Adrenal gland (tissue), 9 donors: ENCODE measurements at regions not wholly inside any gene's neighbourhood (a gene's known extent, or its start where the extent isn't known, plus 50 kb on each side); places are given as distances from the start of the nearest gene placed in this dataset.

Experiments used
- DNase-seq, 7 donors: peaks; one replicate each; pipeline ENCODE4 v3.0.0-alpha.2; 2019 to 2020
- H3K27ac ChIP-seq, 5 donors: fragments of 200-600 bp; sonication (generic) in 4 of 5; 1 replicate in 3 of 5; 2 replicates in 2 of 5; pipeline versions ENCODE4 v1.5.1 to v1.8.0; 2016 to 2020; ENCODE audit warnings: mild to moderate bottlenecking in 1 of 5
- H3K27me3 ChIP-seq: fragments of 200-600 bp; 2 replicates; pipeline ENCODE4 v1.8.0; 2021
- H3K36me3 ChIP-seq, 2 donors: fragments of 200-600 bp; replicated peaks in 1 of 2; 1 replicate in 1 of 2; 2 replicates in 1 of 2; pipeline versions ENCODE4 v1.5.1 to v1.8.0; 2018 to 2022
- H3K4me1 ChIP-seq, 2 donors: fragments of 200-600 bp; replicated peaks in 1 of 2; 1 replicate in 1 of 2; 2 replicates in 1 of 2; pipeline versions ENCODE4 v1.5.1 to v1.8.0; 2018 to 2021
- H3K4me3 ChIP-seq, 4 donors: fragments of 200-600 bp; sonication (generic) in 3 of 4; one replicate each; pipeline ENCODE4 v1.5.1; 2016 to 2018
- H3K9me3 ChIP-seq, 3 donors: fragments of 200-600 bp; sonication (generic) in 1 of 3; replicated peaks in 1 of 3; 1 replicate in 2 of 3; 2 replicates in 1 of 3; pipeline versions ENCODE4 v1.5.1 to v1.8.0; 2016 to 2021
- CTCF ChIP-seq, 6 experiments: fragments of 450-650 bp in 4 of 6; fragments of 200-600 bp in 2 of 6; sonication (generic) in 1 of 6; IDR thresholded peaks; 1 replicate in 5 of 6; 2 replicates in 1 of 6; pipeline versions ENCODE4 v1.5.1 to v1.8.0; 2016 to 2021; ENCODE audit warnings: antibody characterized with exemption in 6 of 6, mild to moderate bottlenecking in 2 of 6, moderate library complexity in 1 of 6
- POLR2A ChIP-seq, 2 donors: fragments of 450-650 bp; IDR thresholded peaks; one replicate each; pipeline ENCODE4 v1.6.1; 2017; ENCODE audit warnings: antibody characterized with exemption in 2 of 2, mild to moderate bottlenecking in 2 of 2, moderate library complexity in 1 of 2
- WGBS, 4 donors: extraction: QIAGEN DNeasy Blood & Tissue Kit in 2 of 4; methylation state at CpG; one replicate each; pipeline versions ENCODE4 v1.1.5 to v1.1.7; 2013 to 2017; 5-methylcytosine and 5-hydroxymethylcytosine counted together
- intact Hi-C, 2 donors: fragments of 100-400 bp; cut with DNase I; formaldehyde crosslinking; loops; one replicate each; pipeline versions ENCODE4 v1.14.1 to v1.15.0; 2022 to 2023
- donor health status: healthy with polysubstance abuse.
- donor health status: Bipolar disorder and iron deficiency.
- donor health status: DM: yes; HTN: yes; CAD: no.
- donor health status: DM: no; HTN: no; CAD: no.
- donor health status: DM: no; HTN: no; CAD: no.

GRCh38 chr3:40873934-40874699, 325.2 kb upstream of the CTNNB1 start:
- no peaks in the 10 kb centered on the region for H3K9me3 ChIP-seq
- WGBS, 4 donors: 88 to 89% (median 88%) methylated on average over 6 of the region's 6 CpGs
- no peak for TF ChIP-seq CTCF (IDR thresholded peaks at IDR 0.05)
- no peak for TF ChIP-seq POLR2A (IDR thresholded peaks at IDR 0.05)
- DNase-seq: no peak
- H3K27me3 ChIP-seq: no peaks in the 10 kb centered on the region
- H3K27ac ChIP-seq: no peak overlapping the region
- no peaks in the 10 kb centered on the region for H3K36me3 ChIP-seq
- no peak overlapping the region for H3K4me3 ChIP-seq
- intact Hi-C loops: loop anchor here in 1 of 2 donors (10.0 kb wide), 1 partner anchor 331 kb away; no protein-coding TSS in a partner anchor
- H3K4me1 ChIP-seq: peaks cover 12 to 20% of the 10 kb centered on the region in 2 donors

GRCh38 chr3:40875581-40875980, 323.7 kb upstream of the CTNNB1 start:
- WGBS, 4 donors: 95 to 100% (median 98%) methylated on average over 1 of the region's 1 CpG
- Histone ChIP-seq H3K27ac (no peak overlapping the region), H3K4me1 (peaks cover 13 to 21% of the 10 kb centered on the region in 2 donors), H3K4me3 (no peak overlapping the region), H3K27me3 (no peaks in the 10 kb centered on the region), H3K9me3 (no peaks in the 10 kb centered on the region), H3K36me3 (no peaks in the 10 kb centered on the region)
- DNase-seq: no peak
- intact Hi-C loops: loop anchor here in 1 of 2 donors (10.0 kb wide), 1 partner anchor 329 kb away; no protein-coding TSS in a partner anchor
- no peak for TF ChIP-seq POLR2A (IDR thresholded peaks at IDR 0.05)
- TF ChIP-seq CTCF (IDR thresholded peaks at IDR 0.05): no peak

- TF ChIP-seq CTCF (IDR thresholded peaks at IDR 0.05) (no peak), POLR2A (IDR thresholded peaks at IDR 0.05) (no peak)
- no peak for DNase-seq
- Histone ChIP-seq H3K27me3 (no peaks in the 10 kb centered on the region), H3K4me3 (no peak overlapping the region), H3K4me1 (peaks cover 13 to 21% of the 10 kb centered on the region in 2 donors), H3K9me3 (no peaks in the 10 kb centered on the region), H3K27ac (no peak overlapping the region), H3K36me3 (no peaks in the 10 kb centered on the region)
- intact Hi-C loops: loop anchor here in 1 of 2 donors (10.0 kb wide), 1 partner anchor 329 kb away; no protein-coding TSS in a partner anchor
- 89 to 98% (median 93%) methylated on average over 5 of the region's 5 CpGs for WGBS, 4 donors
Observed at GRCh38 chr3:40876009-40876408, 323.3 kb upstream of the CTNNB1 start.

- no peaks in the 10 kb centered on the region for H3K36me3 ChIP-seq
- peaks cover 13 to 21% of the 10 kb centered on the region in 2 donors for H3K4me1 ChIP-seq
- no peak for TF ChIP-seq CTCF (IDR thresholded peaks at IDR 0.05)
- no peak for TF ChIP-seq POLR2A (IDR thresholded peaks at IDR 0.05)
- no peak for DNase-seq
- 88 to 98% (median 95%) methylated on average over 2 of the region's 2 CpGs for WGBS, 4 donors
- H3K9me3 ChIP-seq: no peaks in the 10 kb centered on the region
- no peaks in the 10 kb centered on the region for H3K27me3 ChIP-seq
- intact Hi-C loops: loop anchor here in 1 of 2 donors (10.0 kb wide), 1 partner anchor 328 kb away; no protein-coding TSS in a partner anchor
- peak overlapping the region in 1 of 5 donors; percentile 87 for H3K27ac ChIP-seq
- no peak overlapping the region for H3K4me3 ChIP-seq
Observed at GRCh38 chr3:40876496-40876895, 322.8 kb upstream of the CTNNB1 start.
